ENCODE measurements at regions not wholly inside any gene's neighbourhood (a gene's known extent, or its start where the extent isn't known, plus 50 kb on each side); places are given as distances from the start of the nearest gene placed in this dataset.

DNA sequence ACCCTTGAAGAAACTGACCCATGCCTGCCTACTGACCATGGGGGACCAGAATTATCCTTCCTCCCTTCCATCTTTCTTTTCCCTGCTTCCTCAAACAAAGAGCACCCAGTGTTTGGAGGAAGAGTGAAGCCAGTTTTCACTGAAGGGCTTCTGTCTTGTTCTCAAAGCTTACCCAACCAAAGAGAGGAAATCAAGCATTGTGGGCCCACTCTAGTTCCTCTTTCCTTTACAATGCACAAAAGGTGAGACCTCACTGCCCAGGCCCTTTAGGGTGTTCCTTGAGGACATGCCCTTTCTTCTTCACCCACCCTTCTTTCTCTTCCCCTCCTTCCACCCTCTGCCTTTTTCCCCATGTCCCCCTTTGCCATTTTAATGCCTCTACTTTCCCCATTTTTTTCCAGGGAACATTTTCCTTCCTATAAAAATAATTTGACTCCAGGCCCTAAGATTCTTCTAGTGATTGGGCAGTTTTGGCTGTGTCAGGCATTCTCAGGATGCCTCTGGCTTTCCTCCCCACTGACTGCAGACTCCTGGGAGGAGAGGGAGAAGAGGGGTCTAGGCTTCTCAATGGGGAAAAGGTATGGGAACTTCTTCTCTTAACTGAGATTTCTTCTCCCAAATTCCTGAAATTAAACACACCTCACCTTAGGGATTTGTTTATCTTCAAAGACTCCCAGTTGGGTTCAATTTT is 126.6 kb upstream of the RMDN2 start:
- no peaks in the 10 kb centered on the region for H3K36me3 ChIP-seq (ENCODE audit: insufficient read depth, low read length, poor library complexity, severe bottlenecking)
- peaks cover 23% of the 10 kb centered on the region for H3K27me3 ChIP-seq (replicated peaks; ENCODE audit: insufficient read depth, low read depth, low read length, poor library complexity)
- TF ChIP-seq, protein P1, sequence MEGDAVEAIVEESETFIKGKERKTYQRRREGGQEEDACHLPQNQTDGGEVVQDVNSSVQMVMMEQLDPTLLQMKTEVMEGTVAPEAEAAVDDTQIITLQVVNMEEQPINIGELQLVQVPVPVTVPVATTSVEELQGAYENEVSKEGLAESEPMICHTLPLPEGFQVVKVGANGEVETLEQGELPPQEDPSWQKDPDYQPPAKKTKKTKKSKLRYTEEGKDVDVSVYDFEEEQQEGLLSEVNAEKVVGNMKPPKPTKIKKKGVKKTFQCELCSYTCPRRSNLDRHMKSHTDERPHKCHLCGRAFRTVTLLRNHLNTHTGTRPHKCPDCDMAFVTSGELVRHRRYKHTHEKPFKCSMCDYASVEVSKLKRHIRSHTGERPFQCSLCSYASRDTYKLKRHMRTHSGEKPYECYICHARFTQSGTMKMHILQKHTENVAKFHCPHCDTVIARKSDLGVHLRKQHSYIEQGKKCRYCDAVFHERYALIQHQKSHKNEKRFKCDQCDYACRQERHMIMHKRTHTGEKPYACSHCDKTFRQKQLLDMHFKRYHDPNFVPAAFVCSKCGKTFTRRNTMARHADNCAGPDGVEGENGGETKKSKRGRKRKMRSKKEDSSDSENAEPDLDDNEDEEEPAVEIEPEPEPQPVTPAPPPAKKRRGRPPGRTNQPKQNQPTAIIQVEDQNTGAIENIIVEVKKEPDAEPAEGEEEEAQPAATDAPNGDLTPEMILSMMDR (conservative IDR thresholded peaks at IDR 0.05; ENCODE audit: low read depth, low read length): no peak
- TF ChIP-seq EZH2 (IDR thresholded peaks at IDR 0.05; ENCODE audit: borderline replicate concordance, low read depth, low read length, poor library complexity, severe bottlenecking): no peak
- BruUV-seq (replicated peaks): no TSS peak
- ChIA-PET CTCF (no interaction called here), POLR2A (ENCODE audit: low non-redundant PET) (interaction anchor here (0.8 kb wide), 1 partner anchor 128 kb away, joined by 3 read pairs; no protein-coding TSS in a partner anchor)
- no peaks in the 10 kb centered on the region for H3K9me3 ChIP-seq (ENCODE audit: low read depth, low read length, poor library complexity, severe bottlenecking)
- intact Hi-C loops (cut with micrococcal nuclease; ENCODE audit: unreplicated experiment): no loop called here
- peaks cover 13% of the 10 kb centered on the region for H3K4me1 ChIP-seq (ENCODE audit: insufficient read depth, low read length, poor library complexity, severe bottlenecking)
- no peak overlapping the region for H3K27ac ChIP-seq (ENCODE audit: low read depth, low read length, poor library complexity, severe bottlenecking)
- no peak overlapping the region for H3K4me3 ChIP-seq (ENCODE audit: low read depth, low read length, poor library complexity, severe bottlenecking)
- no peak for DNase-seq (ENCODE audit: low spot score)

DNA sequence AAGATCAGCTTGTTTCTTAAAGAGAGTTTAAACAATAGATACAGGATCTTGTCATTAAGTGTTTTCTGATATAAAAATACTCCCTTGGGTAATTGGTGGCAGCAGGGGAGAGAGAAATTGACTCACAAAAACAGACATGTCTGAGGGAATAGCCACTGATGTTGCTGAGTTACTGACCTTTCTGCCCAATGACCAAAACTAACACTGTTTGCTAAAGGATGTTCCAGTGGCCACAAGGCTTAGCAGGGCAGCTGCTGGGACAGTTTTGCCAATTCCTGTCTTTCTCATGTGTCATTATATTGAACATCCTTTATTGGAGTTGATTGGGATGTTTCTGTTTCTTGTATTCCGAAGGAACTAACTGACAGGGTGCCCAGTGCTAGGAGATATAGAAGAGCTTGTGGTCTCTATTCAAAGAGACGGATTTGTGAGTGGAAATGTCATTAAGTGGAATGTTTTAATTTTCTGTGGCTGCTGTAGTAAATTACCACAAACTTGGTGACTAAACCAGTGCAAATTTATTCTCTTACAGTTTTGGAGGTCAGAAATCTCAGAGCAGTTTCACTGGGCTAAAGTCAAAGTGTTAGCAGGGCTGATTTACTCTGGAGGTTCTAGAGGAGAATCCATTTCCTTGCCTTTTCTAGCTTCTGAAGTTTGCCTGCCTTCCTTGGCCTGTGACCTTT is 124.8 kb upstream of the RMDN2 start:
- BruUV-seq (replicated peaks): no TSS peak
- peaks cover 13% of the 10 kb centered on the region for H3K4me1 ChIP-seq (ENCODE audit: insufficient read depth, low read length, poor library complexity, severe bottlenecking)
- H3K36me3 ChIP-seq (ENCODE audit: insufficient read depth, low read length, poor library complexity, severe bottlenecking): no peaks in the 10 kb centered on the region
- no peaks in the 10 kb centered on the region for H3K9me3 ChIP-seq (ENCODE audit: low read depth, low read length, poor library complexity, severe bottlenecking)
- no peak overlapping the region for H3K4me3 ChIP-seq (ENCODE audit: low read depth, low read length, poor library complexity, severe bottlenecking)
- H3K27ac ChIP-seq (ENCODE audit: low read depth, low read length, poor library complexity, severe bottlenecking): no peak overlapping the region
- TF ChIP-seq, protein P1 (conservative IDR thresholded peaks at IDR 0.05; ENCODE audit: low read depth, low read length): no peak
- TF ChIP-seq EZH2 (IDR thresholded peaks at IDR 0.05; ENCODE audit: borderline replicate concordance, low read depth, low read length, poor library complexity, severe bottlenecking): no peak
- ChIA-PET POLR2A (ENCODE audit: low non-redundant PET) (no interaction called here), CTCF (no interaction called here)
- intact Hi-C loops (cut with micrococcal nuclease; ENCODE audit: unreplicated experiment): no loop called here
- DNase-seq (ENCODE audit: low spot score): no peak
- peaks cover 5% of the 10 kb centered on the region for H3K27me3 ChIP-seq (replicated peaks; ENCODE audit: insufficient read depth, low read depth, low read length, poor library complexity)

DNA sequence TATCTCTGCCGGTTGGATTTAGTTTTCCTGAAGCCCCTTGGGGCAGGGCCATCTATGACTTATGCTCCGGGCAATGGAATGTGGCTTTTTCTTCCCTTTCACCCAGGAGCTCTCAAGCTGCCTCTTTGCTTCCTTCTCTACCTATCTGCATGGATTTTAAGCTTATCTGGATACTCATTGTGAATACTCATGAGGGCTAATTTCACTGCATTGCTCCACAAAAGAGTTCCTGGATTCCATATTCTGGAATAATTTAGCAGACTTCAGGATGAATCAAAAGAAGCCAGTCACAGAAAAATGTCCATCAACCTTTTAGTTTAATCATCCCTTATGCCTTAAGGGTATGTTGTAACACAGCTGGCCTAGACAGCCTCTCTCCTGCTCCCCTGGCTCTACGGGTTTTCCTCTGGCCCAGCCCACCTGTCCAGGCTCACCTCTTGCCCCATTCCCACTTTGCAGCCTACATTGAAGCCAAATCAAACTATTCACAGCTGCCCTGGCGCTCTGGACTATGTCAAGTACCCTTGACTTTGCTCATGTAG is 122.8 kb upstream of the RMDN2 start:
- no peak for TF ChIP-seq EZH2 (IDR thresholded peaks at IDR 0.05; ENCODE audit: borderline replicate concordance, low read depth, low read length, poor library complexity, severe bottlenecking)
- TF ChIP-seq, protein P1 (conservative IDR thresholded peaks at IDR 0.05; ENCODE audit: low read depth, low read length): no peak
- no peak overlapping the region for H3K4me3 ChIP-seq (ENCODE audit: low read depth, low read length, poor library complexity, severe bottlenecking)
- no peaks in the 10 kb centered on the region for H3K9me3 ChIP-seq (ENCODE audit: low read depth, low read length, poor library complexity, severe bottlenecking)
- POLR2A ChIA-PET (ENCODE audit: low non-redundant PET): interaction anchor here (0.6 kb wide), 1 partner anchor 435 kb away, joined by 6 read pairs; no protein-coding TSS in a partner anchor
- intact Hi-C loops (cut with micrococcal nuclease; ENCODE audit: unreplicated experiment): no loop called here
- H3K27me3 ChIP-seq (replicated peaks; ENCODE audit: insufficient read depth, low read depth, low read length, poor library complexity): peaks cover 4% of the 10 kb centered on the region
- CTCF ChIA-PET: no interaction called here
- no peaks in the 10 kb centered on the region for H3K36me3 ChIP-seq (ENCODE audit: insufficient read depth, low read length, poor library complexity, severe bottlenecking)
- peaks cover 13% of the 10 kb centered on the region for H3K4me1 ChIP-seq (ENCODE audit: insufficient read depth, low read length, poor library complexity, severe bottlenecking)
- no TSS peak for BruUV-seq (replicated peaks)
- DNase-seq (ENCODE audit: low spot score): no peak
- H3K27ac ChIP-seq (ENCODE audit: low read depth, low read length, poor library complexity, severe bottlenecking): no peak overlapping the region

Measured in A673 (cell line).